ENCODE measurements at regions not wholly inside any gene's neighbourhood (a gene's known extent, or its start where the extent isn't known, plus 50 kb on each side); places are given as distances from the start of the nearest gene placed in this dataset.

DNA sequence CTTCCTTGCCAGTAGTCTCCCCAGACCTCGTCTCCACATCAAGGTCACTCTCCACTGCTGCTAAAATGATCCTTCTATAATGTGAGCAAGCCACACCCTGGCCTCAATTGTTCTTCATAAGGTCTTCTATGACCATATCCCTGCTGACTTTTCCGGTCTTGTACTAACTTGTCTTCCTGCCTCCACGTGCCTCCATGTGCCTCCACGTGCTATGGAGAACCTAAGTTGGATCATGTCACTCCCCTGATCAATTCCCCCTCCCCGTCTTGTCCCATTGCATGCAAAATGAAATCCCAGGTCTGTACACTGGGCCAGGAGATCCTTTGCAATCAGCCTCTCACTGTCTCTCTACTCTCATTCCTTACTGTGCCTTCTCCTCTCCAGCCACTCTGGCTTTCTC lies 110.6 kb downstream of the TTC8 start:
- TF ChIP-seq, protein P1, sequence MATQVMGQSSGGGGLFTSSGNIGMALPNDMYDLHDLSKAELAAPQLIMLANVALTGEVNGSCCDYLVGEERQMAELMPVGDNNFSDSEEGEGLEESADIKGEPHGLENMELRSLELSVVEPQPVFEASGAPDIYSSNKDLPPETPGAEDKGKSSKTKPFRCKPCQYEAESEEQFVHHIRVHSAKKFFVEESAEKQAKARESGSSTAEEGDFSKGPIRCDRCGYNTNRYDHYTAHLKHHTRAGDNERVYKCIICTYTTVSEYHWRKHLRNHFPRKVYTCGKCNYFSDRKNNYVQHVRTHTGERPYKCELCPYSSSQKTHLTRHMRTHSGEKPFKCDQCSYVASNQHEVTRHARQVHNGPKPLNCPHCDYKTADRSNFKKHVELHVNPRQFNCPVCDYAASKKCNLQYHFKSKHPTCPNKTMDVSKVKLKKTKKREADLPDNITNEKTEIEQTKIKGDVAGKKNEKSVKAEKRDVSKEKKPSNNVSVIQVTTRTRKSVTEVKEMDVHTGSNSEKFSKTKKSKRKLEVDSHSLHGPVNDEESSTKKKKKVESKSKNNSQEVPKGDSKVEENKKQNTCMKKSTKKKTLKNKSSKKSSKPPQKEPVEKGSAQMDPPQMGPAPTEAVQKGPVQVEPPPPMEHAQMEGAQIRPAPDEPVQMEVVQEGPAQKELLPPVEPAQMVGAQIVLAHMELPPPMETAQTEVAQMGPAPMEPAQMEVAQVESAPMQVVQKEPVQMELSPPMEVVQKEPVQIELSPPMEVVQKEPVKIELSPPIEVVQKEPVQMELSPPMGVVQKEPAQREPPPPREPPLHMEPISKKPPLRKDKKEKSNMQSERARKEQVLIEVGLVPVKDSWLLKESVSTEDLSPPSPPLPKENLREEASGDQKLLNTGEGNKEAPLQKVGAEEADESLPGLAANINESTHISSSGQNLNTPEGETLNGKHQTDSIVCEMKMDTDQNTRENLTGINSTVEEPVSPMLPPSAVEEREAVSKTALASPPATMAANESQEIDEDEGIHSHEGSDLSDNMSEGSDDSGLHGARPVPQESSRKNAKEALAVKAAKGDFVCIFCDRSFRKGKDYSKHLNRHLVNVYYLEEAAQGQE (IDR thresholded peaks at IDR 0.05; ENCODE audit: insufficient read depth in 1 of 2, low read depth in 2 of 2, low read length in 2 of 2): no peak
- TF ChIP-seq POLR2AphosphoS5 (IDR thresholded peaks at IDR 0.05; ENCODE audit: low read depth, low read length) (no peak), FOXP2 (optimal IDR thresholded peaks at IDR 0.05; ENCODE audit: borderline replicate concordance, extremely low read depth, extremely low read length, insufficient read depth) (no peak), SIN3A (IDR thresholded peaks at IDR 0.05; ENCODE audit: borderline replicate concordance, insufficient read depth, low read length) (no peak), TAF1 (IDR thresholded peaks at IDR 0.05; ENCODE audit: borderline replicate concordance, insufficient read depth, low read length) (no peak)

DNA sequence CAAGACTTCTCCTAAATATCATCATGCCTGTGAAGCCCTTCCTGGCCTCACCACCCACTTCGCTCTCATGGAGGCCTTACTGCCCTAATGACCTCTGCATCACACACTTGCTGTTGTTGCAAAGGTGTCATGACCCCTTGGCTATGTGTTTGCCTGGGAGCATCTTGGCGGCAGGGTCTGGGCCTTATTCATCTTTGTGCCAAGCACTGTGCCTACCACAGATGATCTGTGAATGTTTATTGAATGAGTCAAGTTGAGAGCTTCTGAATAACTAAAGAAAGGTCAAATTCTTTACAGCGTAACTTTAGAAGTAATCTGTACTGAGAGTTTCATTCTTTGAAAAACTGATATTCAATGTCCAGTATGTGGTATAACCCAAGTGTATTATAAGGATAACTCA lies 113.3 kb downstream of the TTC8 start:
- TF ChIP-seq, protein P1 (IDR thresholded peaks at IDR 0.05; ENCODE audit: insufficient read depth in 1 of 2, low read depth in 2 of 2, low read length in 2 of 2): no peak
- TF ChIP-seq TAF1 (IDR thresholded peaks at IDR 0.05; ENCODE audit: borderline replicate concordance, insufficient read depth, low read length) (no peak), POLR2AphosphoS5 (IDR thresholded peaks at IDR 0.05; ENCODE audit: low read depth, low read length) (no peak), SIN3A (IDR thresholded peaks at IDR 0.05; ENCODE audit: borderline replicate concordance, insufficient read depth, low read length) (no peak), FOXP2 (optimal IDR thresholded peaks at IDR 0.05; ENCODE audit: borderline replicate concordance, extremely low read depth, extremely low read length, insufficient read depth) (no peak)

DNA sequence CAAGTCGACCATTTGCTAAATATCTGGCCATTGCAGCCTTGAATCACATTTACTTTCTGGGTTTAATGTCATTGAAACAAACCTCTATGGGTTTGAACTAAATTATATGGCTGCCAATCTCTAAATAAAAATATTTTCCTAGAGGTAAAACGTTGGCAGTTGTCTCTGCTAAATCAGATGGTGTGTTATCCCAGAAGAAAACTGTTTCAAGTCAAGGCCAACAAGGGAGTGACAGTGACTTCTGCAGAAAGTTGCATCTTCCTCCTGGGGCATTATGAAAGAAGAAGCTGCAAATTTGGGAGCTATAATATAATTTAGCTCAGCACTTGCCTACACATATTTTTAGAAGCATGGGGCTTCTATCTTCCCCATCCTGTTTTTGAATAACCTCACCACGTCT lies 116.2 kb downstream of the TTC8 start:
- no peak for TF ChIP-seq FOXP2 (optimal IDR thresholded peaks at IDR 0.05; ENCODE audit: borderline replicate concordance, extremely low read depth, extremely low read length, insufficient read depth)
- no peak for TF ChIP-seq TAF1 (IDR thresholded peaks at IDR 0.05; ENCODE audit: borderline replicate concordance, insufficient read depth, low read length)
- no peak for TF ChIP-seq SIN3A (IDR thresholded peaks at IDR 0.05; ENCODE audit: borderline replicate concordance, insufficient read depth, low read length)
- no peak for TF ChIP-seq POLR2AphosphoS5 (IDR thresholded peaks at IDR 0.05; ENCODE audit: low read depth, low read length)
- TF ChIP-seq, protein P1 (IDR thresholded peaks at IDR 0.05; ENCODE audit: insufficient read depth in 1 of 2, low read depth in 2 of 2, low read length in 2 of 2): no peak

DNA sequence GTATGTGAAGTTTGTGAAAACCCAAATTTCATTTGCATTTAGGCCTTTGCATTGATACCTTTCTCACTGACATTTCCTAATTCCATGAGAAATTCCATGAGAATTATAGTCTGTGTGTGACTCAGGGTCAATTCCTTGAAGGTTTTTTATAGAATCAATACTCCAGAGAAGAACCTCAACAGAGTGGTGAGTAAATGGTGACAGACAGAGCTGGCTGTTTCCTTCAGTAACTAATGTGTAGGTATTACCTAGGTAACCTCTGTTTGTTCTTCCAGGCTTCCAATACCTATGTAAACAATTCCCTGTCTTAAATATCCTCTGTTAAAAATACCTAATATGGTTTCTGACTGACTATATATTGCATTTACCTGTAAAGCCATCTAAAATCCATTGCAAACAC lies 117.0 kb downstream of the TTC8 start:
- TF ChIP-seq, protein P1 (IDR thresholded peaks at IDR 0.05; ENCODE audit: insufficient read depth in 1 of 2, low read depth in 2 of 2, low read length in 2 of 2): no peak
- TF ChIP-seq TAF1 (IDR thresholded peaks at IDR 0.05; ENCODE audit: borderline replicate concordance, insufficient read depth, low read length) (no peak), POLR2AphosphoS5 (IDR thresholded peaks at IDR 0.05; ENCODE audit: low read depth, low read length) (no peak), SIN3A (IDR thresholded peaks at IDR 0.05; ENCODE audit: borderline replicate concordance, insufficient read depth, low read length) (no peak), FOXP2 (optimal IDR thresholded peaks at IDR 0.05; ENCODE audit: borderline replicate concordance, extremely low read depth, extremely low read length, insufficient read depth) (no peak)
